ENCODE measurements at regions not wholly inside any gene's neighbourhood (a gene's known extent, or its start where the extent isn't known, plus 50 kb on each side); places are given as distances from the start of the nearest gene placed in this dataset.

- Histone ChIP-seq H3K27me3 (replicated peaks in 2 of 5; ENCODE audit: control insufficient read depth in 4 of 5, insufficient read depth in 5 of 5, low read length in 4 of 5) (no peaks in the 10 kb centered on the region), H3K36me3 (ENCODE audit: control insufficient read depth in 4 of 4, insufficient read depth in 4 of 4, low read length in 3 of 4) (no peaks in the 10 kb centered on the region), H3K27ac (ENCODE audit: insufficient read depth in 1 of 2, low read depth in 1 of 2, low read length in 2 of 2, poor library complexity in 1 of 2, severe bottlenecking in 2 of 2) (no peak overlapping the region), H3K4me3 (ENCODE audit: control insufficient read depth in 1 of 7, extremely low read depth in 1 of 7, insufficient read depth in 4 of 7, low read depth in 2 of 7, low read length in 6 of 7) (no peak overlapping the region), H3K9me3 (ENCODE audit: control extremely low read depth in 1 of 5, control insufficient read depth in 4 of 5, insufficient read depth in 2 of 5, low read depth in 1 of 5, low read length in 4 of 5) (no peaks in the 10 kb centered on the region), H3K4me1 (ENCODE audit: control extremely low read depth in 1 of 4, control insufficient read depth in 4 of 4, insufficient read depth in 4 of 4, low read length in 3 of 4) (peaks cover 7 to 40% (median 38%) of the 10 kb centered on the region in 4 experiments)
- CTCF ChIA-PET = interaction anchor here (0.8 kb wide), 1 partner anchor 42 kb away, joined by 3 read pairs; no protein-coding TSS in a partner anchor
- POLR2A ChIA-PET = no interaction called here
- DNase-seq = no peak
- 81% methylated on average over 7 of the region's 8 CpGs for WGBS (ENCODE audit: insufficient coverage)
Observed at GRCh38 chr1:31504001-31504400, 72.3 kb upstream of the TINAGL1 start.

- peak; percentile 91 to 99 (median 98) for DNase-seq
- Histone ChIP-seq H3K27me3 (replicated peaks in 2 of 5; ENCODE audit: control insufficient read depth in 4 of 5, insufficient read depth in 5 of 5, low read length in 4 of 5) (no peaks in the 10 kb centered on the region), H3K4me3 (ENCODE audit: control insufficient read depth in 1 of 7, extremely low read depth in 1 of 7, insufficient read depth in 4 of 7, low read depth in 2 of 7, low read length in 6 of 7) (peak overlapping the region in 2 of 7 experiments; percentile 14 to 20), H3K4me1 (ENCODE audit: control extremely low read depth in 1 of 4, control insufficient read depth in 4 of 4, insufficient read depth in 4 of 4, low read length in 3 of 4) (peaks cover 7 to 46% (median 45%) of the 10 kb centered on the region in 4 experiments), H3K36me3 (ENCODE audit: control insufficient read depth in 4 of 4, insufficient read depth in 4 of 4, low read length in 3 of 4) (no peaks in the 10 kb centered on the region), H3K9me3 (ENCODE audit: control extremely low read depth in 1 of 5, control insufficient read depth in 4 of 5, insufficient read depth in 2 of 5, low read depth in 1 of 5, low read length in 4 of 5) (no peaks in the 10 kb centered on the region), H3K27ac (ENCODE audit: insufficient read depth in 1 of 2, low read depth in 1 of 2, low read length in 2 of 2, poor library complexity in 1 of 2, severe bottlenecking in 2 of 2) (no peak overlapping the region)
- POLR2A ChIA-PET = interaction anchor here (1.2 kb wide), 1 partner anchor 33 kb away, joined by 3 read pairs; no protein-coding TSS in a partner anchor
- CTCF ChIA-PET = interaction anchor here (1.0 to 1.6 kb wide), 6 partner anchors 13 to 84 kb away, joined by 3 to 6 read pairs (median 4); no protein-coding TSS in a partner anchor
- WGBS (ENCODE audit: insufficient coverage) = 28% methylated on average over 9 of the region's 13 CpGs
Observed at GRCh38 chr1:31505911-31506497, 70.3 kb upstream of the TINAGL1 start.

DNA sequence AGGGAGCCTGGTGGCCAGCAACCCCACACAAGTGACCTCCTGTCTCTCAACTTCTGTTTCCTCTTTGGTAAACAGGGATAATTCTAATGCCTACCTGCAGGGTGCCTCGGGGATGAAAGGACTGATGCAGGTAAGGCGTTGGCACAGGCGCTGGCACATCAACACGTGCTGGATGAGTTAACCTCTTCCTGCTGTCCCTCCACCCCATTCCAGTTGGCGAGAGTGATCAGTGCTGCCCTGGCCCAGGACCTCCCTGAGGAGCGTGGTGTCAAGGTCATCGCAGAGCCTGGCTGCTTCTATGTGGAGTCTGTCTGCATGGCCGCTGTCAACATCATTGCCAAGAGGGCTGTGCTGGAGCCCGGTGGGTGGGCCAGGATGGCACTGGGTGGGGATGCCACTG, 69.1 kb upstream of the TINAGL1 start:
- ChIA-PET CTCF (interaction anchor here (1.1 to 1.6 kb wide), 3 partner anchors 14 to 87 kb away, joined by 3 to 6 read pairs (median 4); no protein-coding TSS in a partner anchor), POLR2A (no interaction called here)
- Histone ChIP-seq H3K9me3 (ENCODE audit: control extremely low read depth in 1 of 5, control insufficient read depth in 4 of 5, insufficient read depth in 2 of 5, low read depth in 1 of 5, low read length in 4 of 5) (no peaks in the 10 kb centered on the region), H3K27ac (ENCODE audit: insufficient read depth in 1 of 2, low read depth in 1 of 2, low read length in 2 of 2, poor library complexity in 1 of 2, severe bottlenecking in 2 of 2) (no peak overlapping the region), H3K4me3 (ENCODE audit: control insufficient read depth in 1 of 7, extremely low read depth in 1 of 7, insufficient read depth in 4 of 7, low read depth in 2 of 7, low read length in 6 of 7) (no peak overlapping the region), H3K36me3 (ENCODE audit: control insufficient read depth in 4 of 4, insufficient read depth in 4 of 4, low read length in 3 of 4) (no peaks in the 10 kb centered on the region), H3K4me1 (ENCODE audit: control extremely low read depth in 1 of 4, control insufficient read depth in 4 of 4, insufficient read depth in 4 of 4, low read length in 3 of 4) (peaks cover 7 to 46% (median 45%) of the 10 kb centered on the region in 4 experiments), H3K27me3 (replicated peaks in 2 of 5; ENCODE audit: control insufficient read depth in 4 of 5, insufficient read depth in 5 of 5, low read length in 4 of 5) (no peaks in the 10 kb centered on the region)
- no peak for DNase-seq
- 94% methylated on average over 4 of the region's 9 CpGs for WGBS (ENCODE audit: insufficient coverage)

DNA sequence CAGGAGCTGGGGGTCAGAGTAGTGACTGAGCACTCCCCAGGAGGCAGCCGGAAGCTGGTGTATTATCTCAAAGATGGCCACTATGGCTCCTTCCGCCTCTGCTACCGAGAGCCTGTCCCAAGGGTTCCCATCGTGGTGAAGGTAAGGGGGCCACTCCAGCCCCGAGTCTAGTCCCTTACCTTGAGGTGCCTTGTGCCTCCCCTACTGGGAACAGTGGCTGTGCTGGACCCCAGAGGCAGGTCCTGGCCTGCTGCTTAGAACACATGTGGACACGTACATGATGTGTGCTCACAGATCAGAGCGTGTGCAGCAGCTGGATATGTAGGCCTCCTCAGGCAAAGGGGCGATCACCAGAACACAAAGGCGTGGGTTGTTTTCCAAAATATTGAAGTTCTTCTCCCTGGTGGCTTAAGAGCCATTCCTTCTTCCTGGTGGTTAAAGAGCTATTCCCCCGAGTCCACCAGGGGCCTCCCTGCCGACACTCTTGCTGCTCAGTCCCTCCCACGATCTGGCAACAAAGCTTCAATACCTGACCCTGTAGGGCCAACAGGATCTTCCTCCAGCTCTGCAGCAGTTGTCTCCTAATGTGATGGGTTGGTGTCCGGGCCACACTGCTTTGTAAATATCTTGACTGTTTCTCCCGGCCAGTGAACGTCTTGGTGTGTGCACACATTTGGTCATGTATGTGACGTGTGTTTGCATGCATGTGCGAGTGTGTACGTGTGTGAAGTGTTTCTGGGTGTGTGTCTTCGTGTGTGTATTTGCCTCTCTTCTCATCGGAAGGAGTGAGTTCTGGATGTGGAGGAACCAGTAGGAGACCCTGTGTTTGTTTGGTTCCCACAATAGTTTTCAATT, 68.4 kb upstream of the TINAGL1 start:
- Histone ChIP-seq H3K4me3 (ENCODE audit: control insufficient read depth in 1 of 7, extremely low read depth in 1 of 7, insufficient read depth in 4 of 7, low read depth in 2 of 7, low read length in 6 of 7) (no peak overlapping the region), H3K36me3 (ENCODE audit: control insufficient read depth in 4 of 4, insufficient read depth in 4 of 4, low read length in 3 of 4) (no peaks in the 10 kb centered on the region), H3K27ac (ENCODE audit: insufficient read depth in 1 of 2, low read depth in 1 of 2, low read length in 2 of 2, poor library complexity in 1 of 2, severe bottlenecking in 2 of 2) (no peak overlapping the region), H3K27me3 (replicated peaks in 2 of 5; ENCODE audit: control insufficient read depth in 4 of 5, insufficient read depth in 5 of 5, low read length in 4 of 5) (no peaks in the 10 kb centered on the region), H3K4me1 (ENCODE audit: control extremely low read depth in 1 of 4, control insufficient read depth in 4 of 4, insufficient read depth in 4 of 4, low read length in 3 of 4) (peaks cover 7 to 46% (median 45%) of the 10 kb centered on the region in 4 experiments), H3K9me3 (ENCODE audit: control extremely low read depth in 1 of 5, control insufficient read depth in 4 of 5, insufficient read depth in 2 of 5, low read depth in 1 of 5, low read length in 4 of 5) (no peaks in the 10 kb centered on the region)
- CTCF ChIA-PET = interaction anchor here (1.1 kb wide), 1 partner anchor 87 kb away, joined by 3 read pairs; no protein-coding TSS in a partner anchor
- DNase-seq = no peak
- WGBS (ENCODE audit: insufficient coverage) = 78% methylated on average over 15 of the region's 20 CpGs
- POLR2A ChIA-PET = no interaction called here

- H3K4me3 ChIP-seq (ENCODE audit: control insufficient read depth in 1 of 7, extremely low read depth in 1 of 7, insufficient read depth in 4 of 7, low read depth in 2 of 7, low read length in 6 of 7) = peak overlapping the region in 1 of 7 experiments; percentile 10
- peak in 2 of 3 donors; percentile 74 to 76 for DNase-seq
- ChIA-PET POLR2A (no interaction called here), CTCF (interaction anchor here (1.3 to 1.7 kb wide), 2 partner anchors 26 to 40 kb away, joined by 4 to 7 read pairs; no protein-coding TSS in a partner anchor)
- H3K27ac ChIP-seq (ENCODE audit: insufficient read depth in 1 of 2, low read depth in 1 of 2, low read length in 2 of 2, poor library complexity in 1 of 2, severe bottlenecking in 2 of 2) = no peak overlapping the region
- H3K4me1 ChIP-seq (ENCODE audit: control extremely low read depth in 1 of 4, control insufficient read depth in 4 of 4, insufficient read depth in 4 of 4, low read length in 3 of 4) = peaks cover 4 to 46% (median 45%) of the 10 kb centered on the region in 4 experiments
- WGBS (ENCODE audit: insufficient coverage) = 100% methylated on average over 2 of the region's 7 CpGs
- no peaks in the 10 kb centered on the region for H3K36me3 ChIP-seq (ENCODE audit: control insufficient read depth in 4 of 4, insufficient read depth in 4 of 4, low read length in 3 of 4)
- peaks cover 0 to 10% (median 7%) of the 10 kb centered on the region in 5 experiments for H3K9me3 ChIP-seq (ENCODE audit: control extremely low read depth in 1 of 5, control insufficient read depth in 4 of 5, insufficient read depth in 2 of 5, low read depth in 1 of 5, low read length in 4 of 5)
- no peaks in the 10 kb centered on the region for H3K27me3 ChIP-seq (replicated peaks in 2 of 5; ENCODE audit: control insufficient read depth in 4 of 5, insufficient read depth in 5 of 5, low read length in 4 of 5)
Observed at GRCh38 chr1:31509124-31510072, 66.9 kb upstream of the TINAGL1 start.

DNA sequence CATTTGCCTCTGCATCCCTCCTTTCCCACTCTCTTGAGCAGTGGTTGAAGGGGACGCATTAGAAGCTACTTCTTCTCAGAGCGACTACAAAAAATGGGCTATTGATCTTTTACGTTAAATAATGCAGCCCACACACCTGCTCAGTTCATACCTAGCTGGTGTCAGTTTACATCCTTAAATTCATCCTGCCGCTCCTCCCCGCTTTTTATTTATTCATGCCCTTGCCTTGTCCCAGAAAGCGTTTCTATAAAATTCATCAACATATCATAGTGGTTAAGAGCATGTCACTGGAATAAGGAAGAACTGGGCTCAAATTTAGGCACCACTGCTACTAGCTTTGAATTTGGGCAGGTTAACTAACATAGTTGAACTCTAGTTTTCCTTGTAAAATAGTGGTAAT, 66.0 kb upstream of the TINAGL1 start:
- ChIA-PET POLR2A (no interaction called here), CTCF (interaction anchor here (1.7 kb wide), 1 partner anchor 39 kb away, joined by 7 read pairs; no protein-coding TSS in a partner anchor)
- no peak overlapping the region for H3K27ac ChIP-seq (ENCODE audit: insufficient read depth in 1 of 2, low read depth in 1 of 2, low read length in 2 of 2, poor library complexity in 1 of 2, severe bottlenecking in 2 of 2)
- H3K27me3 ChIP-seq (replicated peaks in 2 of 5; ENCODE audit: control insufficient read depth in 4 of 5, insufficient read depth in 5 of 5, low read length in 4 of 5) = no peaks in the 10 kb centered on the region
- no peak overlapping the region for H3K4me3 ChIP-seq (ENCODE audit: control insufficient read depth in 1 of 7, extremely low read depth in 1 of 7, insufficient read depth in 4 of 7, low read depth in 2 of 7, low read length in 6 of 7)
- 78% methylated on average over 5 of the region's 6 CpGs for WGBS (ENCODE audit: insufficient coverage)
- peaks cover 4 to 43% (median 41%) of the 10 kb centered on the region in 4 experiments for H3K4me1 ChIP-seq (ENCODE audit: control extremely low read depth in 1 of 4, control insufficient read depth in 4 of 4, insufficient read depth in 4 of 4, low read length in 3 of 4)
- no peaks in the 10 kb centered on the region for H3K36me3 ChIP-seq (ENCODE audit: control insufficient read depth in 4 of 4, insufficient read depth in 4 of 4, low read length in 3 of 4)
- no peak for DNase-seq
- peaks cover 0 to 11% (median 7%) of the 10 kb centered on the region in 5 experiments for H3K9me3 ChIP-seq (ENCODE audit: control extremely low read depth in 1 of 5, control insufficient read depth in 4 of 5, insufficient read depth in 2 of 5, low read depth in 1 of 5, low read length in 4 of 5)
